GM12878 (cell line): ENCODE measurements at regions not wholly inside any gene's neighbourhood (a gene's known extent, or its start where the extent isn't known, plus 50 kb on each side); places are given as distances from the start of the nearest gene placed in this dataset.

Source experiments
- BCL3 ChIP-seq: IDR thresholded peaks from 2 replicates; pipeline ENCODE4 v1.6.1; 2011; ENCODE audit warnings: borderline replicate concordance, low read depth, mild to moderate bottlenecking, moderate library complexity, low read length; ENCODE audit not compliant: insufficient read depth, poor library complexity, severe bottlenecking
- CTCF ChIP-seq, 3 experiments: IDR thresholded peaks in 2 of 3; conservative IDR thresholded peaks in 1 of 3; 2 replicates each; pipeline ENCODE4 v1.5.1; 2011; ENCODE audit warnings: low read depth in 3 of 3, low read length in 3 of 3, mild to moderate bottlenecking in 3 of 3, control low read depth in 2 of 3, moderate library complexity in 2 of 3, inconsistent platforms in 1 of 3, mixed read lengths in 1 of 3; ENCODE audit not compliant: control insufficient read depth in 2 of 3, insufficient read depth in 1 of 3; ENCODE audit errors: extremely low read depth in 1 of 3
- EGR1 ChIP-seq, 2 experiments: IDR thresholded peaks; 1 replicate in 1 of 2; 2 replicates in 1 of 2; pipeline ENCODE4 v1.6.1; 2011 to 2012; ENCODE audit warnings: low read depth in 2 of 2, low read length in 2 of 2, borderline replicate concordance in 1 of 2, mild to moderate bottlenecking in 1 of 2, moderate library complexity in 1 of 2
- NFIC ChIP-seq: IDR thresholded peaks from 2 replicates; pipeline ENCODE4 v1.6.1; 2012; ENCODE audit warnings: low read depth, mild to moderate bottlenecking, inconsistent platforms, low read length, moderate library complexity
- NR2C1 ChIP-seq: fragments of 450-650 bp; IDR thresholded peaks from 2 replicates; pipeline ENCODE4 v1.6.1; 2017; ENCODE audit warnings: antibody characterized with exemption, mild to moderate bottlenecking, moderate library complexity
- REST ChIP-seq: IDR thresholded peaks from 2 replicates; pipeline ENCODE4 v1.6.1; 2012; ENCODE audit warnings: mild to moderate bottlenecking, low read depth, low read length
- SPI1 ChIP-seq: IDR thresholded peaks from 2 replicates; pipeline ENCODE4 v1.6.1; 2011; ENCODE audit warnings: low read depth, mild to moderate bottlenecking, low read length, moderate library complexity, borderline replicate concordance; ENCODE audit not compliant: insufficient read depth
- SRF ChIP-seq, 2 experiments: IDR thresholded peaks; 2 replicates each; pipeline ENCODE4 v1.6.1; 2011; ENCODE audit warnings: low read depth in 2 of 2, low read length in 2 of 2, mild to moderate bottlenecking in 1 of 2, moderate library complexity in 1 of 2
- SUZ12 ChIP-seq: fragments of 200-600 bp; sonication (generic); IDR thresholded peaks from one replicate; pipeline ENCODE4 v1.6.1; 2018; ENCODE audit warnings: antibody characterized with exemption, mild to moderate bottlenecking; ENCODE audit not compliant: unreplicated experiment
- USF2 ChIP-seq: IDR thresholded peaks from 2 replicates; pipeline ENCODE4 v1.6.1; 2011; ENCODE audit warnings: low read depth, low read length, improper control_type of control experiment, borderline replicate concordance
- ZNF217 ChIP-seq: fragments of 450-650 bp; IDR thresholded peaks from 2 replicates; pipeline ENCODE4 v1.6.1; 2017; ENCODE audit warnings: antibody characterized with exemption, mild to moderate bottlenecking
- ZNF384 ChIP-seq: IDR thresholded peaks from 2 replicates; pipeline ENCODE4 v1.6.1; 2012; ENCODE audit warnings: low read depth, mild to moderate bottlenecking, low read length, improper control_type of control experiment, borderline replicate concordance

GRCh38 chr4:164304101-164304639 lies 449.8 kb upstream of the SMIM31 start:
- TF ChIP-seq ZNF384 (no peak), NR2C1 (no peak), SUZ12 (no peak), ZNF217 (no peak), USF2 (no peak), CTCF (IDR thresholded peaks at IDR 0.05 in 2 of 3, conservative IDR thresholded peaks at IDR 0.05 in 1 of 3; ENCODE audit: control insufficient read depth in 2 of 3, extremely low read depth in 1 of 3, insufficient read depth in 1 of 3, low read depth in 3 of 3, low read length in 3 of 3) (no peak), EGR1 (IDR thresholded peaks at IDR 0.05; ENCODE audit: borderline replicate concordance in 1 of 2, low read depth in 2 of 2, low read length in 2 of 2) (no peak), REST (no peak), SRF (IDR thresholded peaks at IDR 0.05; ENCODE audit: low read depth in 2 of 2, low read length in 2 of 2) (no peak), BCL3 (no peak), SPI1 (no peak), NFIC (peak; percentile 29; the same call in 1 of the 2 replicates)
